Heart left ventricle (tissue), 13 donors: ENCODE measurements at regions not wholly inside any gene's neighbourhood (a gene's known extent, or its start where the extent isn't known, plus 50 kb on each side); places are given as distances from the start of the nearest gene placed in this dataset.

ENCODE experiments used
- POLR2A ChIP-seq, 2 donors: fragments of 450-650 bp; IDR thresholded peaks; one replicate each; pipeline ENCODE4 v1.6.1; 2017; ENCODE audit warnings: antibody characterized with exemption in 2 of 2, mild to moderate bottlenecking in 2 of 2, moderate library complexity in 2 of 2
- TF ChIP-seq, protein P1 (sequence below), 12 donors: fragments of 200-600 bp; sonication (generic) in 4 of 12; IDR thresholded peaks; one replicate each; pipeline versions ENCODE4 v1.5.0 to v1.8.0; 2018 to 2022; ENCODE audit warnings: antibody characterized with exemption in 12 of 12, mild to moderate bottlenecking in 5 of 12
- donor health status: ischemic (EF 13 %, LVEDD 7.1; RV severe dilation, severe dysfunction).
- donor health status: DM: no; HTN: yes; CAD: no.
- donor health status: DM: no; HTN: no; CAD: no.
- donor health status: ischemic (EF 25% LVEDD 6.9; RV normal size, moderate dysfunction).
- donor health status: ischemic (EF 25% LVEDD 5.7; RV mildly dilated, moderate dysfunction).
- donor health status: ischemic (EF 35%, LVEDD 5.7; RV mildly dilated, moderate dysfunction).
- donor health status: nonischemic (EF 11% LVEDD 7.7; RV severe dilation, severe dysfunction).
- donor health status: DM: yes; HTN: yes; CAD: no.
- donor health status: PGD.
- donor health status: ischemic (EF 29% LVEDD 5.4; RV normal size, mild dysfunction).
- donor health status: nonischemic (EF 23%, LVEDD 6.1; RV moderate dilation, normal function).

DNA sequence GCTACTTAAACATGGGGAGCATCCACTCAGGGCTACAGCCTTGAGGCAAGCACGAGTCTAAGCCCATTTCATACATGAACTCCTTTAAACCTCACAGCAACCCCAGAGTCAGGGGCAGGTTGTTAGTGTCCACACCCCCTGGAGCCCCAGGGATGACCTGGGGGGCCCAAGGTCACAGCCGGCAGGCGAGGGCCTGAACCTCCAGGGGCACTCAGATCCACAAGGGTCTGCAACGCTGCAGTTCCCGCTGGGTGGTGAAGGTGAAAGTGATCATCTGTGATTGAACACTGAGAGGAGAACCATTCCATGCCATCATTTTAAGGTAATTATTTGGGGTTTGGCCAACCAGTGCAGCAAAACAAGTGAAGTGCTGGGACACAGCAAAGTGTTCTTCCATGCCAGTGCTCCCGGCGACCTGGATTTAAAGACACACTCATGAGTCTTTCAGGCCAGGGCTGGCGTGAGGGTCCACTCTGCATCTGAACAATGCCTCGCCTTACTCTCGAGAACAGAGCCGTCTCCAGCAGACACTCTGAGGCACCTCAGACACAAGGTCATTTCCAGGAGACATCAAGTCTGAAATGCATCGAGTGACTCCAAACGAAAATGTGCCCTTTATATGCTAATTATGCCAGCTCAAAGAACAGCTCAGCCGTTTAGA lies 61.6 kb upstream of the SNTG2 start:
- TF ChIP-seq, protein P1, sequence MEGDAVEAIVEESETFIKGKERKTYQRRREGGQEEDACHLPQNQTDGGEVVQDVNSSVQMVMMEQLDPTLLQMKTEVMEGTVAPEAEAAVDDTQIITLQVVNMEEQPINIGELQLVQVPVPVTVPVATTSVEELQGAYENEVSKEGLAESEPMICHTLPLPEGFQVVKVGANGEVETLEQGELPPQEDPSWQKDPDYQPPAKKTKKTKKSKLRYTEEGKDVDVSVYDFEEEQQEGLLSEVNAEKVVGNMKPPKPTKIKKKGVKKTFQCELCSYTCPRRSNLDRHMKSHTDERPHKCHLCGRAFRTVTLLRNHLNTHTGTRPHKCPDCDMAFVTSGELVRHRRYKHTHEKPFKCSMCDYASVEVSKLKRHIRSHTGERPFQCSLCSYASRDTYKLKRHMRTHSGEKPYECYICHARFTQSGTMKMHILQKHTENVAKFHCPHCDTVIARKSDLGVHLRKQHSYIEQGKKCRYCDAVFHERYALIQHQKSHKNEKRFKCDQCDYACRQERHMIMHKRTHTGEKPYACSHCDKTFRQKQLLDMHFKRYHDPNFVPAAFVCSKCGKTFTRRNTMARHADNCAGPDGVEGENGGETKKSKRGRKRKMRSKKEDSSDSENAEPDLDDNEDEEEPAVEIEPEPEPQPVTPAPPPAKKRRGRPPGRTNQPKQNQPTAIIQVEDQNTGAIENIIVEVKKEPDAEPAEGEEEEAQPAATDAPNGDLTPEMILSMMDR (IDR thresholded peaks at IDR 0.05) = no peak
- TF ChIP-seq POLR2A (IDR thresholded peaks at IDR 0.05) = no peak
